GM12891 (cell line): ENCODE measurements at regions not wholly inside any gene's neighbourhood (a gene's known extent, or its start where the extent isn't known, plus 50 kb on each side); places are given as distances from the start of the nearest gene placed in this dataset.

Experiments
- PAX5 ChIP-seq: IDR thresholded peaks from 2 replicates; pipeline ENCODE4 v1.6.1; 2011; ENCODE audit warnings: low read length, moderate library complexity, mild to moderate bottlenecking; ENCODE audit not compliant: insufficient read depth, severe bottlenecking
- POLR2A ChIP-seq: IDR thresholded peaks from 2 replicates; pipeline ENCODE4 v1.6.1; 2011; ENCODE audit warnings: low read depth, low read length, control low read depth
- POLR2AphosphoS5 ChIP-seq: IDR thresholded peaks from 2 replicates; pipeline ENCODE4 v1.6.1; 2011; ENCODE audit warnings: low read depth, low read length, control low read depth
- SPI1 ChIP-seq: IDR thresholded peaks from 2 replicates; pipeline ENCODE4 v1.6.1; 2011; ENCODE audit warnings: low read depth, low read length, control low read depth
- TAF1 ChIP-seq: IDR thresholded peaks from 2 replicates; pipeline ENCODE4 v1.6.1; 2011; ENCODE audit warnings: low read depth, low read length, control low read depth

GRCh38 chr12:108043750-108044533 is 85.1 kb upstream of the WSCD2 start:
- no peak for TF ChIP-seq POLR2A
- no peak for TF ChIP-seq POLR2AphosphoS5
- no peak for TF ChIP-seq TAF1
- no peak for TF ChIP-seq SPI1
- TF ChIP-seq PAX5, result no peak
